Mesendoderm (in vitro differentiated cells): ENCODE measurements at regions not wholly inside any gene's neighbourhood (a gene's known extent, or its start where the extent isn't known, plus 50 kb on each side); places are given as distances from the start of the nearest gene placed in this dataset.

Experiments used
- DNase-seq: peaks from one replicate; pipeline ENCODE4 v3.0.0; 2013
- H2AK5ac ChIP-seq: 2 replicates; pipeline ENCODE4 v1.6.1; 2013; ENCODE audit warnings: low read length, inconsistent platforms
- H2BK120ac ChIP-seq: 2 replicates; pipeline ENCODE4 v1.6.1; 2013; ENCODE audit warnings: low read depth, mild to moderate bottlenecking, low read length, moderate library complexity, mixed read lengths
- H2BK15ac ChIP-seq: replicated peaks from 2 replicates; pipeline ENCODE4 v1.6.1; 2013; ENCODE audit warnings: low read depth, mild to moderate bottlenecking, moderate library complexity
- H2BK5ac ChIP-seq: 2 replicates; pipeline ENCODE4 v1.6.1; 2013; ENCODE audit warnings: low read length, inconsistent platforms
- H3K18ac ChIP-seq: 2 replicates; pipeline ENCODE4 v1.6.1; 2013; ENCODE audit warnings: mild to moderate bottlenecking, low read length, mixed read lengths
- H3K23ac ChIP-seq: one replicate; pipeline ENCODE4 v1.6.1; 2013; ENCODE audit warnings: low read length
- H3K27ac ChIP-seq: 2 replicates; pipeline ENCODE4 v1.5.1; 2013; ENCODE audit warnings: low read depth, mild to moderate bottlenecking, inconsistent platforms, low read length, moderate library complexity
- H3K27me3 ChIP-seq: 2 replicates; pipeline ENCODE4 v1.6.1; 2013; ENCODE audit warnings: low read length, control low read depth, mild to moderate bottlenecking, inconsistent platforms; ENCODE audit not compliant: insufficient read depth, poor library complexity
- H3K36me3 ChIP-seq: 2 replicates; pipeline ENCODE4 v1.6.1; 2013; ENCODE audit warnings: low read length, inconsistent platforms; ENCODE audit not compliant: control insufficient read depth, insufficient read depth
- H3K4ac ChIP-seq: one replicate; pipeline ENCODE4 v1.6.1; 2013; ENCODE audit warnings: low read depth, mild to moderate bottlenecking, low read length, moderate library complexity
- H3K4me1 ChIP-seq: 2 replicates; pipeline ENCODE4 v1.6.1; 2013; ENCODE audit warnings: low read depth, low read length, inconsistent platforms; ENCODE audit not compliant: control insufficient read depth
- H3K4me2 ChIP-seq: 2 replicates; pipeline ENCODE4 v1.6.1; 2013; ENCODE audit warnings: low read length
- H3K4me3 ChIP-seq: 2 replicates; pipeline ENCODE4 v1.5.1; 2013; ENCODE audit warnings: mild to moderate bottlenecking, low read length
- H3K56ac ChIP-seq: one replicate; pipeline ENCODE4 v1.6.1; 2013; ENCODE audit warnings: low read length
- H3K79me1 ChIP-seq: 2 replicates; pipeline ENCODE4 v1.6.1; 2013; ENCODE audit warnings: low read length, inconsistent platforms
- H3K79me2 ChIP-seq: 2 replicates; pipeline ENCODE4 v1.6.1; 2013; ENCODE audit warnings: mild to moderate bottlenecking, low read length; ENCODE audit not compliant: control insufficient read depth, insufficient read depth
- H3K9ac ChIP-seq: 2 replicates; pipeline ENCODE4 v1.6.1; 2013; ENCODE audit warnings: low read length, inconsistent platforms
- H4K5ac ChIP-seq: one replicate; pipeline ENCODE4 v1.6.1; 2013; ENCODE audit warnings: low read length
- H4K8ac ChIP-seq: one replicate; pipeline ENCODE4 v1.6.1; 2013; ENCODE audit warnings: low read depth, mild to moderate bottlenecking, control low read depth, low read length, moderate library complexity
- WGBS: extraction: QIAGEN DNeasy Blood & Tissue Kit; methylation state at CpG from one replicate; pipeline ENCODE4 v1.1.7; 2013; ENCODE audit warnings: low lambda C conversion rate, missing lambda C conversion rate; ENCODE audit not compliant: insufficient coverage; ENCODE audit errors: extremely low coverage; 5-methylcytosine and 5-hydroxymethylcytosine counted together

DNA sequence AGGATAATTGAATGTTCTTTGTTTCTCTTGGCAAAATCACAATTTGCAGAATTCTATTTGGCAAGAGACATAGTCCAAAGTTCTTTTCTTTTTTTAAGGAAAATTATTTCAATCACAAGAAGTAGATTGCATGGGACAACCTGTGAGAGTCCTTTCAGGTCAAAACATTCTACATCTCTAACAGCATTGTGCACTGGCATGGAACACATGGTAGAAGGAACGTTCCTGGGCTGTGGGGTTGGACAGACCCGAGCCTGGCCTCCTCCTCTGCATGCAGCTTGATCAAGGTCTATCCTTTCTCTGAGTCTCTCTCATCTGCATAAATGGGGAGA is 88.6 kb upstream of the CPSF6 start:
- Histone ChIP-seq H2BK120ac (no peak overlapping the region), H3K27ac (no peak overlapping the region), H3K79me1 (no peaks in the 10 kb centered on the region), H2AK5ac (no peak overlapping the region), H3K4me2 (no peak overlapping the region), H2BK5ac (no peak overlapping the region), H2BK15ac (no peak overlapping the region), H3K36me3 (no peaks in the 10 kb centered on the region), H3K9ac (no peak overlapping the region), H3K4me3 (no peak overlapping the region), H3K4ac (no peak overlapping the region), H3K79me2 (no peaks in the 10 kb centered on the region), H3K56ac (no peak overlapping the region), H4K5ac (no peak overlapping the region), H3K4me1 (no peaks in the 10 kb centered on the region), H3K27me3 (no peaks in the 10 kb centered on the region), H4K8ac (no peak overlapping the region), H3K23ac (no peak overlapping the region), H3K18ac (no peak overlapping the region)
- WGBS: no CpG with 5 or more reads among the region's 2 CpGs
- DNase-seq: no peak

DNA sequence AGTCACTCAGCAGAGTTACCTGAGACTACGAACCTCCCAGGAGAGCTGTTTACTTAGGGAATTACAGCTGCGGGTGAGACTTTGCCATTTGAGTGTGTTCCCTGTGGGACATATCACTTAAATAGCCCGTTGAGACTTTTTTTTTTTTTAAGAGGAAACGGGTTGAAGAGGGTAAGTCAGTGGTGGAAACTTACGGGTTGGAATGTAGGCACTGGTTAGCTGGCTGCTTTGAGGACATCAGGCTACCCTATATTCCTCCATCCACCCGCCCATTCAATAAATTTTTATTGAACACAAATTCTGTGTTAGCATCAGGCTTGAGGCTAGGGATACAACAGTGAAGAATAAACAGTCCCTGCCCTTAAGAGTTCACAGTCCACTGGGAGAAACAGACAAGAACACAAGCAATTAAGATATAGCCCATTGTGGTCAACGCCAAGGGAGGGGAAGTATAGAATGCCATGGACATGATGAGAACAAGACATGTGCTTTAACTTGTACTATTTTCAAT is 88.1 kb upstream of the CPSF6 start:
- Histone ChIP-seq H3K9ac (no peak overlapping the region), H3K79me1 (no peaks in the 10 kb centered on the region), H3K36me3 (no peaks in the 10 kb centered on the region), H3K79me2 (no peaks in the 10 kb centered on the region), H3K18ac (peak overlapping the region; percentile 39), H3K23ac (no peak overlapping the region), H3K4me2 (no peak overlapping the region), H3K4me3 (no peak overlapping the region), H4K5ac (no peak overlapping the region), H2BK15ac (no peak overlapping the region), H2BK5ac (no peak overlapping the region), H3K27ac (no peak overlapping the region), H2AK5ac (no peak overlapping the region), H3K4ac (no peak overlapping the region), H4K8ac (no peak overlapping the region), H3K27me3 (no peaks in the 10 kb centered on the region), H3K56ac (no peak overlapping the region), H3K4me1 (no peaks in the 10 kb centered on the region), H2BK120ac (no peak overlapping the region)
- no CpG with 5 or more reads among the region's 7 CpGs for WGBS
- DNase-seq: peak; percentile 21

DNA sequence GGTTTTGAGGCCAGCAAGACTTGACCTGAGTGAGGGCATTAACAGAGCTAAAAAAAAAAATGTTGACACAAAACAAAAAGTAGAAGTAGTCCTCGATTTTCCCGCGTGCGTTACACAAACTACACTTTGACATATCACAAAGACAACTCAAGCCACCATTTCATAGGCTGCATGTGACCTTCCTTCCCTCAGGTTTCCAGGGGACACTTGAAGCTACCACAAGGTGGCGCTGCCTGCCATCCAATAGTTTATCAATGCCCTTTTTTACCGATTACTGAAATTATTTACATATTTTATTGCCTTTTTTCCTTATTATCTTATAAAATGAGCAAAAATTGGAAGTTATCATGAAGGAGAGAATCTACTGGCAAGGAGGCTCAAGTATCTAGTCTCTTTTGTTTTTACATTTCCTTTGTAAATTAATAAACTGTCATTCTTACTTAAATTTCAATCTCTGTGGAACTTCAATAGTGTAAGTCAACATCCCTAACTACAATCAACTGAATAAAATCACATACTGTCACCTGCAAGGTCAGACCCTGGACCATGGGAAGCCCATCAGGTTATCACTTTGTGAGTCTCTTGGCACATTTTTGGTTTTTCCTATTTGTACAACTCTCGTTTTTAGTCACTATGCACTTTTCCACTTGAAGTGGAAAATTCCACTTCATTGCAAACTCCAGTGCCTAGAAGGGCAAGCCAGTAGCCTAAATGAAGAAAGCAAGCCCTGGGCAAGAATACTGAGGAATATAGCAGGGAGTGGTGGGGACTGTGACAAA is 84.6 kb upstream of the CPSF6 start:
- DNase-seq: peak; percentile 71
- Histone ChIP-seq H2AK5ac (no peak overlapping the region), H3K4me2 (no peak overlapping the region), H3K27ac (no peak overlapping the region), H3K4ac (no peak overlapping the region), H3K79me2 (no peaks in the 10 kb centered on the region), H2BK15ac (no peak overlapping the region), H3K27me3 (no peaks in the 10 kb centered on the region), H3K36me3 (no peaks in the 10 kb centered on the region), H3K18ac (no peak overlapping the region), H3K56ac (no peak overlapping the region), H4K5ac (no peak overlapping the region), H2BK120ac (no peak overlapping the region), H3K4me1 (no peaks in the 10 kb centered on the region), H3K9ac (no peak overlapping the region), H2BK5ac (no peak overlapping the region), H4K8ac (no peak overlapping the region), H3K79me1 (no peaks in the 10 kb centered on the region), H3K23ac (no peak overlapping the region), H3K4me3 (no peak overlapping the region)
- WGBS: no CpG with 5 or more reads among the region's 7 CpGs

DNA sequence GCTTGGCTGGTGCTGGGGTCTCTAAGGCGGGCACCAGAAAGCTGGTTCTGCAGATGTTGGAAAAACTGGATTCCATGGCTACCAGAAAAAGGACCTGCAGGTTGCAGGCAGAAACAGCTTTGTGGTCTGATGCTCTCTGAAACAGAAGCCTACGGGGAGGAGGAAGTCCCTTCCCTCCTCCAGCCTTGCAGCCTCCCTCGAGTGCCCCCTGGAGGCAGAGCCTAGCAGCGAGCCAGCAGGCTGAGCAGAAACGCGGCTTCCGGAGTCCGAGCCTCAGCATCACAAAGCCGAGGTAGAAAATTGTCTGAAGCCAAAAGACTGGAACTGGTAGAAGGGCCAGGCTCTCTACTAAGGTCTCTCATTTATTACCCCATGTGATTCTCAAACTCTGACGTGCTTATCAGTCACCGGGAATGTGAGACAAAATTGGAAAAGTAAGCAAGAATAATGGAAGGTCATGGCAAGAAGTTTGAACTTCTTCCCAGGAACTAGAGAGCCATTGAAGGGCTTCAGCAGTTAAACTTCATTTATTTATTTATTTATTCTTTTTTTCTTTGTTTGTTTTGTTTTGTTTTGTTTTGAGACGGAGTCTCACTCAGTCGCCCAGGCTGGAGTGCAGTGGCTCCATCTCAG is 82.2 kb upstream of the CPSF6 start:
- H3K18ac ChIP-seq: peak overlapping the region; percentile 45
- H3K79me2 ChIP-seq: no peaks in the 10 kb centered on the region
- no peaks in the 10 kb centered on the region for H3K79me1 ChIP-seq
- H2BK5ac ChIP-seq: no peak overlapping the region
- no peak overlapping the region for H3K27ac ChIP-seq
- H2AK5ac ChIP-seq: no peak overlapping the region
- H3K27me3 ChIP-seq: no peaks in the 10 kb centered on the region
- H2BK15ac ChIP-seq: no peak overlapping the region
- H3K4ac ChIP-seq: no peak overlapping the region
- H2BK120ac ChIP-seq: no peak overlapping the region
- no peaks in the 10 kb centered on the region for H3K36me3 ChIP-seq
- H3K23ac ChIP-seq: no peak overlapping the region
- no peak overlapping the region for H3K4me2 ChIP-seq
- no peaks in the 10 kb centered on the region for H3K4me1 ChIP-seq
- no peak overlapping the region for H4K8ac ChIP-seq
- no CpG with 5 or more reads among the region's 13 CpGs for WGBS
- DNase-seq: peak; percentile 92
- H3K56ac ChIP-seq: peak overlapping the region; percentile 56
- H3K4me3 ChIP-seq: no peak overlapping the region
- no peak overlapping the region for H4K5ac ChIP-seq
- no peak overlapping the region for H3K9ac ChIP-seq

DNA sequence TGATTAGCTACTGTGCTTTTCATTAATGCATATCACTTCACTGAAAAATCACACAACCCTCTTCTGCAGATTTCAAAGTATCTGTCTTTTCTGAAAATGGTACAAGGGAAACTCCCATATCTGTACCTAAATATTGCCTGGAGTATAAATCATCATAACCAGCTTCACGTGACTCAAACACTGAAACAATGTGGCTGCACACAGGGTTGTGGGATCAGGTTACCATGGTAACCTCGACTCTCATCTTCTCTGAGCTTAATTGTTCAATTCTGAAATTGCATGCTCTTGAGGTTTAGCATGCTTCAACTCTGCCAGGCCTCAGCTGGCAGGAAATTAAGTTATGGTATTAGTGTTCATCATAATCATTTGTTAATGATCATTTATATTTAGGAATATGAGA is 77.5 kb upstream of the CPSF6 start:
- Histone ChIP-seq H3K36me3 (no peaks in the 10 kb centered on the region), H3K79me1 (no peaks in the 10 kb centered on the region), H3K79me2 (no peaks in the 10 kb centered on the region), H3K4me1 (no peaks in the 10 kb centered on the region), H2AK5ac (no peak overlapping the region), H3K4me2 (no peak overlapping the region), H3K4me3 (no peak overlapping the region), H2BK5ac (no peak overlapping the region), H4K5ac (no peak overlapping the region), H3K27me3 (no peaks in the 10 kb centered on the region), H2BK15ac (no peak overlapping the region), H3K23ac (no peak overlapping the region), H3K27ac (no peak overlapping the region), H3K18ac (no peak overlapping the region), H3K9ac (no peak overlapping the region), H4K8ac (no peak overlapping the region), H3K4ac (no peak overlapping the region), H3K56ac (no peak overlapping the region), H2BK120ac (no peak overlapping the region)
- WGBS: no CpG with 5 or more reads among the region's 2 CpGs
- DNase-seq: no peak
